ENCODE measurements at regions not wholly inside any gene's neighbourhood (a gene's known extent, or its start where the extent isn't known, plus 50 kb on each side); places are given as distances from the start of the nearest gene placed in this dataset.
"Not testable (repeated sequence)": the region's sequence is repeated elsewhere in the genome, so short reads cannot be mapped to it uniquely, and the experiment has no call there.

DNA sequence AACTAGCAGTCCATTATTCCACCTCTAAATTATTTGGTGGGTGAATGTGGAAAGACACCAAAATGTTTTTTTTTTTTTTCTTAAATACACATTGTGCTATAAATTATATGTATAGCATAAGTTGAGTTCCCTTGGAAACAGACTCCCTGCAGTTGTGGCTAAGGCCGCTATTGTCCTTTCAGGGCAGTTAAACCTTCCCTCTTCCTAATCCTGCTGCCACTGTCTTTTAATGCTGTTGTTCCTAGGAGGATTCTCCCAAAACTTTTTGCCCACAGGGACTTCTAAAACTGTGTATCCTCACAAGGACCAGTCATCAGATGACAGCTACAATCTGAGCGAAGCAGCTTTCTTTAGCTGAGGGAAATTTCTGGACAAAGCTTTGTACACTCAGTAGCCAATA is 478.9 kb upstream of the CHORDC1 start:
- DNase-seq = no peak
- Histone ChIP-seq H3K36me3 (no peaks in the 10 kb centered on the region), H3K27me3 (no peaks in the 10 kb centered on the region), H3K4me3 (no peak overlapping the region), H3K9me3 (no peaks in the 10 kb centered on the region)

DNA sequence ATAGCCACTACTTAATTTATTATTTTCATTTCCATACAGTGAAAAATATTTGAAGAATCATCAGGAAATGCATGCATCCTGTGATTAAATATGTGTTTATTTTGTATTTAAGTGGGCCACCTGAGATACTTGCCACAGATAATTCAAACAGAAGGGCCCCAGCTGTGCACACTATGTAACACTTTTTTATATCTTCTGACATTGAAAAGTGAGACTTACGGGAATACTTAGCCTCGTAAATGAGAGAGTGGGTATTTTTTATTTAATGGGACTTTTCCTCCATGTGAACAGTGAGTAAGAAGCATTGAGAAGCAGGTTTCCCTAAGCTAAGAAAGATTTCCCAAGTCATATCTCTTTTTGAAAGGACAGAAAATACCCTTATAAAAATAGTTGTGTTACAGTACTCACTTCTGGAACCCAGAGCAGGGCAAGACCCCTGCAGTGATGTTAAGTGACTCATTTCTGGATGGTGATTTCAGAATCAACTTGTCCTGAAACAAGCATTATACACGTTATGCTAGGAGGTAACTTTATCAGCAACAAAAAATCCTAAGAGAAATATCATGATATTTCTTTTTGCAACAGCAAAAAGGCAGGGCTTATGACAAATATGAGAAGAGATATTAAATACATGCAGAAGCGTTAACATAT is 478.1 kb upstream of the CHORDC1 start:
- Histone ChIP-seq H3K27me3 (no peaks in the 10 kb centered on the region), H3K9me3 (no peaks in the 10 kb centered on the region), H3K4me3 (no peak overlapping the region), H3K36me3 (no peaks in the 10 kb centered on the region)
- no peak for DNase-seq

DNA sequence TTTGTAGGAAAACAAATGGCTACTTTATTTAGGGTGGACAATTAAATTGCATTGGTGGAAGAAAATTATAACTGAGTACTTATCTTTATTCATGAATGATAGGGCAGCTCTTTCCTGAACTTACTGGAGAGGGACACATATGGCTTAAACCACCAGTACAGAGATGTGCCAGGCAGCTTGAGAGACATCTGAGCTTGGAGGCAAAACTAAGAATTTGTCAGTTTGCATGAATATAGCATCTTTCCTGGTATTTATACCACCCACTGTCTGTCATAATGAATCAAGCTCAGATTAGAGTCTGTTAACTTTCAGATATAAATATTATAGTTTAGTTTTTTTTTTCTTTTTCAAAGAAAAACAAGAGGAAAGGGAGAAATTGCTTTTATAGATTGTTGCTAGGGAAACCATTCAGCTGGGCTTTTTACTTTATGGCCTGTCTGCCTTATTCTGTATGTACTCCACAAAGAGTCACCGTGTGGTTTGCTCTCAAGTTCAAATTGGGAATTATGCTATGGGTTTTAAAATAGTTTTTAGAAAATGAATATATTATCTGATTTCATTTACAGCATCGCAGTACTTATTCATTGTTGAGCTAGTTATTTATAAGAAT is 477.0 kb upstream of the CHORDC1 start:
- Histone ChIP-seq H3K9me3 (no peaks in the 10 kb centered on the region), H3K27me3 (no peaks in the 10 kb centered on the region), H3K36me3 (no peaks in the 10 kb centered on the region), H3K4me3 (no peak overlapping the region)
- DNase-seq = no peak

DNA sequence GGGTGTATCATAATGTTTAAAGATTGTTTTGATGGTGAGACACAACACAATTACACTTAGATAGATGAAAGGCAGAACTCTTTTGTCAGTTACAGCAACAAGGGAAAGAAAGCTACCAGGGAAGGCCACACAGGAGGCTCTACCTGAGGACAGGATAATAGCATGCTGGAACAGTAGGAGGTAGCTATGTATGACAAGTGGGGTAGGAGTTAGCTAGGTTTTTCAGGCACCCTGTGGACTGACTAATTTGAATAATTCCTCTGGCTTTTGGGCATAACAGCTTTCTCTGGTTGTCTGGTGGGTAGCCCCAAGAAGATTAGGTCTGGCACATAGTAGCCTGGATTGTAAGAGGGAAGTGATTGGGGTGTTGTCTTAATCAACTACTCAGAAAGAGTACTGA is 475.4 kb upstream of the CHORDC1 start:
- H3K4me3 ChIP-seq = no peak overlapping the region

DNA sequence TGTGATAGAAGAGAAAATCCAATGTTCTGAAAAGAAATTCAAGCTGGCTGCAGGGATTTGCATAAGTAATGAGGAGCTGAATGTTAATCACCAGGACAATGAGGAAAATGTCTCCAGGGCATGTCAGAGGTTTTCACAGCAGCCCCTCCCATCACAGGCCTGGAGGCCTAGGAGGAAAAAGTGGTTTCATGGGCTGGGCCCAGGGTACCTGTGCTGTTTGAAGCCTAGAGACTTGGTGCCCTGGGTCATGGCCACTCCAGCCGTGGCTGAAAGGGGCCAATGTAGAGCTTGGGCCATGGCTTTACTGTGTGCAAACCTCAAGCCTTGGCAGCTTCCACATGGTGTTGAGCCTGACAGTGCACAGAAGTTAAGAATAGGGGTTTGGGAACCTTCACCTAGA is 452.6 kb upstream of the CHORDC1 start:
- not testable (repeated sequence) for H3K9me3 ChIP-seq, H3K4me3 ChIP-seq, H3K36me3 ChIP-seq, H3K27me3 ChIP-seq, DNase-seq

More for the DNA sequence above, 475.4 kb upstream of the CHORDC1 start:
- Histone ChIP-seq H3K27me3 (no peaks in the 10 kb centered on the region), H3K36me3 (no peaks in the 10 kb centered on the region), H3K9me3 (no peaks in the 10 kb centered on the region)
- DNase-seq = no peak

DNA sequence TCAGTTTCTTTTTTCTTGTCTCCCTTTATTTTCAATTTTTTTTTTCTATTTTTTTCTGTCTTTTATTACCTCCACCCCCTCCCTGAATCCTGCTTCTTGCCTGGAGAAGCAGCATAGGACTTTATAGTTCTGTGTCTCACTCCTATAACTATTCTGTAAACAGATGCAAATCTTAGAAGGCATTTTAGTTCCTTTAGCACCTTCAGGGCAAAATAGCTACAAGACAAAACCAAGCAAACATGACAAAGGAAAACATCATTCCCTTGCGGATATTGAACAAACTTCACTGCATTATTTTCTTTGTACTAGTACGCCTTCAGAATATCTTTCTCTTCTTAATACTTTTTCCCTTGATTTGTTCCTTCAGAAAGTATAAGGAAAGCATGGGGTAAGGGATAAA is 446.2 kb upstream of the CHORDC1 start:
- no peaks in the 10 kb centered on the region for H3K36me3 ChIP-seq
- DNase-seq = no peak
- H3K27me3 ChIP-seq = no peaks in the 10 kb centered on the region
- no peaks in the 10 kb centered on the region for H3K9me3 ChIP-seq
- no peak overlapping the region for H3K4me3 ChIP-seq

DNA sequence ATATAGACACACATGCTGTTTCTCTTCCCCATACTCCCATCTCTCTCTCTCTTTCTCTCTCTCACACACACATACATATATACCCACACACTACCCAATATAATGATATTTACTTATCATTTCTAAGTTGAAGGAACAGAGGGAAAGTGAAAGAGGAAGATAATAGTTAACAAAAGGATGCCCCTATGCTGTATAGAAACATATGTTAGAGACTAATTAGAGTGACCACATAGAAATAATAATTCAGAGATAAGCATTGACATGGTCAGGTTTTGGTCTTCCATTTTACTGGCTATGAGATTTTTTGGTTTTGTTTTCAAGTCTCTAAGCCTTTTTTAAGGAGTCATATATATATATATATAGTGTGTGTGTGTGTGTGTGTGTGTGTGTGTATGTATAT is 445.7 kb upstream of the CHORDC1 start:
- no peaks in the 10 kb centered on the region for H3K27me3 ChIP-seq
- H3K9me3 ChIP-seq = no peaks in the 10 kb centered on the region
- no peak for DNase-seq
- no peaks in the 10 kb centered on the region for H3K36me3 ChIP-seq
- H3K4me3 ChIP-seq = no peak overlapping the region

DNA sequence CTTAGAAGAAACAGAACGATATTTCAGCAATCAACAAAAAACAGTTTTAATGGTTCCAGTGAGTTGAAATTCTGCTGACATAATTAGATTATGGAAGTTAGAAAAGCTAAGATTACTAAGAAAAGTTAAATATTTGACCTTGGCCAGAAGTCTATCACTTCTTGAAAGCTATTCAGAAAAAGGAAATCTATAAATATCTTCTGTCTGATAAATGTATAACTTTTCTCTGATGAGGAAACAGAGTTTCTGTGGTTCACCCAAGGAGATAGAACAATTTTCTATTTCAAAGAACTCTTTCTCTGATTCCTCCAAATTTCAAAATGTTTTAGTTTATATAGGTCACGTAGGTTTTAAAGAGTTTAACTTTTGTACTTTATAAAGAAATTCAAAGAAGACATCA is 438.4 kb upstream of the CHORDC1 start:
- Histone ChIP-seq H3K36me3 (no peaks in the 10 kb centered on the region), H3K27me3 (no peaks in the 10 kb centered on the region), H3K4me3 (no peak overlapping the region), H3K9me3 (no peaks in the 10 kb centered on the region)
- DNase-seq = no peak

DNA sequence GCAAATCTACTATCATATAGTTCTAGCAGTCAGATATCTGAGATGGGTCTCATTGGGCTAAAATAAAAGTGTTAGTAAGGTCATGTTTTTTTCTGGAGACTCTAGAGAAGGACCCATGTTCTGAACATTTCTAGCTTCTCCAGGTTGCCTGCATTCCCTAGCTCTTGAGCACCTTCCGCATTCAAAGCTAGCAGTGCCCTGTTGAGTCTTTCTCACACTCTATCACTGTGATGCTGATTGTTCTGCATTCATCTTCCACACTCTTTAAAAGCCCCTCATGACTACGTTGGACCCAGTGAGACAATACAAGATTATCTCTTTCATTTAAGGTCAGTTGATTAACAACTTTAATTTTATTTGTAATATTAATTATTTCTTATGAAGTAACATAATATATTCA is 433.3 kb upstream of the CHORDC1 start:
- no peaks in the 10 kb centered on the region for H3K9me3 ChIP-seq
- no peaks in the 10 kb centered on the region for H3K27me3 ChIP-seq
- no peak overlapping the region for H3K4me3 ChIP-seq
- DNase-seq = no peak
- no peaks in the 10 kb centered on the region for H3K36me3 ChIP-seq

DNA sequence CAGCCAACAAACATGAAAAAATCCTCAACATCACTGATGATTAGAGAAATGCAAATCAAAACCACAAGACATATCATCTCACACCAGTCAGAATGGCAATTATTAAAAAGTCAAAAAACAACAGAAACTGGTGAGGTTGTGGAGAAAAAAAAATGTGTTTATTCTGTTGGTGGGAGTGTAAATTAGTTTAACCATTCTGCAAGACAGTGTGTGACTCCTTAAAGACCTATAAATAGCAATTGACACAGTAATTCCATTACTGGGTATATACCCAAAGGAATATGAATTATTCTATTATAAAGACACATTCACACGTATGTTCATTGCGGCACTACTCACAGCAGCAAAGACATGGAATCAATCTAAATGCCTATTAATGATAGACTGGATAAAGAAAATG is 427.3 kb upstream of the CHORDC1 start:
- no peak for DNase-seq
- no peaks in the 10 kb centered on the region for H3K27me3 ChIP-seq
- no peaks in the 10 kb centered on the region for H3K36me3 ChIP-seq
- no peaks in the 10 kb centered on the region for H3K9me3 ChIP-seq
- H3K4me3 ChIP-seq = no peak overlapping the region

DNA sequence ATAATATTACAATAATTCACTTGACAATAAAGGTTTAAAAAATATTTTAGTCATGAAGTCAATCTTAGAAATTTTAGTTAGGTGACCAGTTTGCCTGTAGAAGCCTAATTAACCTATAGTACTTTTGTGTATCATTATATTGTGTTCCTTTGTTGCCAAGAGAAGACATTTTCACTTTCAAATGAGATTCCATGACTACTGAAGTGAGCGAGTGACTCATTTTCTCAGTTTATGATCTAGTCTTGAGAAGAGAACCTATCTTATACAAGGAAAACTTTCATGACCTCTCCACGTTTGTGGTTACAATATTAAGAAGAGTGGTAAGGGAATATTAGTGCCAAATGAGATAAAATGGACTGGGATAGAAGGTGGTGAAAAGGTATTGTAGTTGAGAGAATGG is 423.9 kb upstream of the CHORDC1 start:
- H3K4me3 ChIP-seq = no peak overlapping the region
- no peaks in the 10 kb centered on the region for H3K27me3 ChIP-seq
- no peak for DNase-seq
- no peaks in the 10 kb centered on the region for H3K36me3 ChIP-seq
- no peaks in the 10 kb centered on the region for H3K9me3 ChIP-seq

DNA sequence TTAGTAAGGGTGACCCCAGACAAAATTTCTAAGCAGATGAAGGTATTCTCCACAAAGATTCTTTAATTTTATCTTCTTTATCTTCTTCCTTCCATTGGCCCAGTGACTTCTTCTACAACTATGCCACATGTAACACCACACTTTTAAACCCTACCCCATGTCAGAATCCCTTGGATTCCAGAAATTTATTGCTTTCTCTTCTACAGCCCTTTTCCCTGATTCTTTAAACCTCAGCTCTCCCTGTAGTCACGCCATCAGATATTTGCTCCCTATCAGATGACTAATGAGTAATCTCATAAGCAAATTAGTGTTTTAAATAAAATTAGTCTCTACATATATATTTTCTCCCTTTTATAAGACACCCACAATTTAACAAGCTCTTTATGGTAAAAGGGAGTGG is 423.4 kb upstream of the CHORDC1 start:
- no peak for DNase-seq
- no peaks in the 10 kb centered on the region for H3K36me3 ChIP-seq
- no peak overlapping the region for H3K4me3 ChIP-seq
- H3K27me3 ChIP-seq = no peaks in the 10 kb centered on the region
- H3K9me3 ChIP-seq = no peaks in the 10 kb centered on the region

DNA sequence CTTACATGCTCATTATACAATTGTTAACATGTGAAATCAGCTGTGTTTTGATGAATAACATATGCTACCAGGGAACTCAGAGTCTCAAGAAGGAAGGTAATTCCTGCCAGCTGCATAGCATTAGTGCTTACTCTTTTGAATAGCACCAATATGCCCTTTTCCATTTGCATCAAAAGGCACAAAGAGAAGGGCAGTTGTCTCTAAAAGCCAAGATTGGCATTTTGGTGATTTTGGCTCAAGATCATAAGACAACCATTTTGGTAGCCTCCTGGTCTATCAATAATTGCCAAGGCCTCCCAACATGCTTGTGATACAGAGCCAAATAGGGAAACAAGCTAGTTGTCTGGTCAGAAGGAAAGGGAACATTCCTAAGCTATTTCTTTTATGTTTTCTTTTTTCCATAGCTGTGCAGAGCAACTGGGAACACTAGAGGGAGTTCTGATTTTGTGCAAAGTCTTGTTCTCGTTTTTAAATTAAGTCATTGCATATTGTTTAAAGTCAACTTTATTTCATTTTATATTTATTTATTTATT is 416.7 kb upstream of the CHORDC1 start:
- Histone ChIP-seq H3K4me3 (no peak overlapping the region), H3K36me3 (no peaks in the 10 kb centered on the region), H3K9me3 (no peaks in the 10 kb centered on the region), H3K27me3 (no peaks in the 10 kb centered on the region)
- DNase-seq = no peak

DNA sequence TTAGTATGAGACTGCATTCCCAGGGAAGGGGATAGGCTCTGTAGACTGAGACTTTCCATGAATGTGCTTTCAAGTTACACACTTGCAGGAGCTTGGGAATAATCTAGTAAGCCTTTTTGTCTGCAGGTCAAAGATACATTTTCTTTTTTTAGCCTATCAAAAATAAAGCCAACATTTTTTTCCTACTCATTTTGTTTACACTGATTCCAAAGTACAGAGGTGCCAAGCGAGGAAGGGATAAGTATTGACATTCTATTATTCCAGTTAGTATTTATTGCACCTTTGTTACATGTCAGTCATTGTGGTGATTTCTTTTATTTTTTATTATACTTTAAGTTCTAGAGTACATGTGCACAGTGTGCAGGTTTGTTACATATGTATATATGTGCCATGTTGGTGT is 413.0 kb upstream of the CHORDC1 start:
- H3K36me3 ChIP-seq = no peaks in the 10 kb centered on the region
- H3K4me3 ChIP-seq = no peak overlapping the region
- no peaks in the 10 kb centered on the region for H3K9me3 ChIP-seq
- no peaks in the 10 kb centered on the region for H3K27me3 ChIP-seq
- no peak for DNase-seq

DNA sequence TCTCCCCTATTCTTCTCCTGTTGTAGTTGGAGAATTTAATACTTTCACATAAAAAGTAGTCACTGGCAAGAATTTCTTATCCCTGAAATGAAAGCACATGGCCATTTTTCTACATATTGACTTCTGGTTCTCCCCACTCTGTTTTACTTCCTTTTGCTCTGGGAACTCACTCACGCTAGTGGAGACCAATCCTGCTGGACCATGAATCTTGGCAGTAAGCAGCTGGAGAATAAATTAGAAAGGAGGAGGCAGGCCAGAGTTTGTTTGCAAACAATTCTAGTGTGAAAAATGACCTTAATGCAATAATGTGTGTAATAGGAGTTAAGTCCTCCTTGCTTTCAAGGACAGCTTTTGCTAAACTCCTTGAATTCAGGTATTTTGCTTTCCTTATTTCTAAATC is 412.3 kb upstream of the CHORDC1 start:
- Histone ChIP-seq H3K4me3 (no peak overlapping the region), H3K9me3 (no peaks in the 10 kb centered on the region), H3K36me3 (no peaks in the 10 kb centered on the region), H3K27me3 (no peaks in the 10 kb centered on the region)
- no peak for DNase-seq

DNA sequence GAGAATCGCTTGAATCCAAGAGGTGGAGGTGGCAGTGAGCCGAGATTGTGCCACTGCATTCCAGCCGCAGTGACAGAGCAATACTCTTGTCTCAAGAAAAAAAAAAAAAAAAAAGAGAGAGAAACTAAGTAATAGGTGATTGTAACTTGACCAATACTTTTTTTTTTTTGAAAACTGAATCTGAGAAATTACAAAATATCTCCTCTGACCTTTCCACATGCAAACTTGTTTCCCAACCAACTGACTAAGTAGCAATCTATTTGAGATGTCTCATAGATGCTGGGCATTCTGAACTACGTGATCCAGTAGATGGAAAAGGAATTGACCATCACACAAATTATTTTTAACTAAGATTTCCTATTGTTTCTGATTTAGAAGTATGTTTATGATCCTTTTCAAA is 407.3 kb upstream of the CHORDC1 start:
- H3K9me3 ChIP-seq = no peaks in the 10 kb centered on the region
- no peak overlapping the region for H3K4me3 ChIP-seq
- no peak for DNase-seq
- no peaks in the 10 kb centered on the region for H3K36me3 ChIP-seq
- no peaks in the 10 kb centered on the region for H3K27me3 ChIP-seq

DNA sequence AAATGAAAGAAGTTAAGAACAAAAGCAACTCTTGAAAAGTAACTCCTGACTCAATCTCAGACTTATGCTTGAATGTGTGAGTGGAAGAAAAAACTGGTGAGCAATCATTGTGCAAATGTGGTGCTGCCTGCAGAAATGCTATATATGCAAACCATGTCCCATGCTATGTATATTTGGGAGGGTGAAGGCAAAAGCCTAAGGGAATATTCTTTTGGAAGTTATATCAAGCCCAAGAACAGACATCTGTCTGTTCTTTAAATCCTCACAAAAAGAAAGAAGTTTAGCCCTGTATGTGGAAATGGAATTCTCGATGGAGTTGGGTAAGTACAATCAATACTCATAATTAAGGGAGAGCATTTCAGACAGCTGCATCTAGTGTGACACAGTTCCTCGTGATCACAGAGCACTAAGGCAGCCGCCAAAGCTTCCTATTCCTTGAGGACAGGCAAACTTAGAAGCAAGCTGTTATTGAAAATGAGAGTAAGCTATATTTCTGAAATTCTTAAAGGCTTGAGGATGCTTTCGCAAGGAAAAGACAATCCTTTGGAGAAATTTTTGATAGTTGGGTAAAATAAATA is 406.5 kb upstream of the CHORDC1 start:
- Histone ChIP-seq H3K27me3 (no peaks in the 10 kb centered on the region), H3K36me3 (no peaks in the 10 kb centered on the region), H3K4me3 (no peak overlapping the region), H3K9me3 (no peaks in the 10 kb centered on the region)
- no peak for DNase-seq

DNA sequence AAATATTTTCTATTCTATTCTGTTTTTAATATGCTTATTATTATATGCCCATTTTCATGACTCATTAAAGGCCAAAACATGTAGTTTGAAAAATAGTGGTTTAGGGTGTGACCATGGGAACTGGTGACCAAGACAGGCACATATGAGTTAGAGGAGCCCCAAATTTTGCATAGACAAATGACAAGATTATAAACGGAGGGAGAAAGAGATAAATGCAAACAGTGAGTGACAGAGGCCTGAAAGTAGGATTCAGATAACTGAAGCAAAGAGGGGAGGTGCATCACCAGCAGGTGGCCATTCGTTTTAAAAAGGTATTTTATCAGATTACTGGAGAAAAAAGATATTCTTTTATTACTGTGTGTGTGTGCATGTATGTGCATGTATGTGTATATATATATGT is 391.5 kb upstream of the CHORDC1 start:
- Histone ChIP-seq H3K4me3 (no peak overlapping the region), H3K27me3 (no peaks in the 10 kb centered on the region), H3K9me3 (no peaks in the 10 kb centered on the region), H3K36me3 (no peaks in the 10 kb centered on the region)
- no peak for DNase-seq
